Mesodermal cell (in vitro differentiated cells): ENCODE measurements at regions not wholly inside any gene's neighbourhood (a gene's known extent, or its start where the extent isn't known, plus 50 kb on each side); places are given as distances from the start of the nearest gene placed in this dataset.
"Not testable (repeated sequence)": the region's sequence is repeated elsewhere in the genome, so short reads cannot be mapped to it uniquely, and the experiment has no call there.

Source experiments
- H3K27ac ChIP-seq: 2 replicates; pipeline ENCODE4 v1.7.0; 2013; ENCODE audit warnings: mild to moderate bottlenecking, low read depth, low read length, moderate library complexity; ENCODE audit not compliant: severe bottlenecking
- H3K36me3 ChIP-seq: 2 replicates; pipeline ENCODE4 v1.7.1; 2013; ENCODE audit warnings: mild to moderate bottlenecking, low read length, moderate library complexity; ENCODE audit not compliant: control insufficient read depth, insufficient read depth
- H3K4me1 ChIP-seq: one replicate; pipeline ENCODE4 v1.7.1; 2013; ENCODE audit warnings: mild to moderate bottlenecking, low read length; ENCODE audit not compliant: insufficient read depth, control insufficient read depth, poor library complexity, severe bottlenecking
- H3K4me3 ChIP-seq: 2 replicates; pipeline ENCODE4 v1.7.0; 2013; ENCODE audit warnings: low read length, control low read depth, mild to moderate bottlenecking; ENCODE audit not compliant: insufficient read depth, poor library complexity, severe bottlenecking; ENCODE audit errors: extremely low read depth
- H3K9me3 ChIP-seq: 2 replicates; pipeline ENCODE4 v1.7.1; 2013; ENCODE audit warnings: mild to moderate bottlenecking, low read length, moderate library complexity; ENCODE audit not compliant: control insufficient read depth
- WGBS, 2 experiments: methylation state at CpG; one replicate each; pipeline ENCODE4 v1.1.5; 2013; ENCODE audit warnings: missing lambda C conversion rate in 2 of 2; ENCODE audit not compliant: insufficient coverage in 2 of 2; 5-methylcytosine and 5-hydroxymethylcytosine counted together

DNA sequence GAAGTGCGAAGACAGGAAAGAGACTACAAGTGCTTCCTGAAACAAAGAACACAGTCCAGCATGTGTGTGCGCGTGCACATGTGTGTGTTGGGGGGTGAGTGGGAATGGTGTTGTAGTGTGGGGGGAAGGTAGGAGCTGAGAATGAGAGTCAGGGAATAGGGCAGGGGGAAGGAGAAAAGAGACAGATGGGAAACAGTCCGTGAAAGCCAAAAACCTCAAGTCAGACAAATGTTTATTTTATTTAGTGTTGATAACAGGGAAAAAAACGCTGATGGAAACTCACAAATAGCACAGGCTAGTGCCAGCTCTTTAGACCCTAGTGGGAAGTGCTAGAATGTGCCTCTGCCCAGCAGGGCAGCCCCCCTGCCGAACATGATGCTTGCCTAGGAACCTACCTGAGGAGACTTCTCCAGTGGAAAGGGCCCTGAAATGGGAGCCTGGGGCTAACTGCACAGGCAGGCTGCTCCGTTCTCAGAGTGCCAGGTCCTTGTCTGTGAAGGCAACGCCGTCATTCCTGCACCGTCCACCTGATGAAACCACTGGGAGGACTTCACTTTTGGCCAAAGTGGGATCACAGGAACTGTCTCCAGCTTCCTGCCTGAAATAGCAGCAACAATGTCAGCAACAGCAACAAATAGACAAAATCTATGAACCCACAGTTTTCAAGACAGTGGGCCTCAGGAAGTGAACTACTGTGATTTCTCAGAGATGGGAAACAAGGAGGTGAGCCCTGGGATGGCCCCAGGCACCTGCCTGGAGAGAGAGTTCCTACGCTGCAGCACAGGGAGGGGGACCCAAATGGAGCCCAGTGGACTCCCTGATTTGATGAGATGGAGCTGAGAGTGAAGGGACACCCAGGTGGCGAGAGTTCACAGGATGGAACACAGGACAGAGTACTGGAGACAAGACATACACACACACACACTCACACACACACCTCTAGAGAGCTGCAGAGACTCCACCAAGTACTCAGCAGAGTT lies 379.7 kb downstream of the RPS24 start:
- 88 to 93% methylated on average over 11 of the region's 12 CpGs for WGBS, 2 experiments
- no peak overlapping the region for H3K27ac ChIP-seq
- H3K9me3 ChIP-seq = no peaks in the 10 kb centered on the region
- H3K4me3 ChIP-seq = no peak overlapping the region
- no peaks in the 10 kb centered on the region for H3K36me3 ChIP-seq
- H3K4me1 ChIP-seq = peaks cover 8% of the 10 kb centered on the region

DNA sequence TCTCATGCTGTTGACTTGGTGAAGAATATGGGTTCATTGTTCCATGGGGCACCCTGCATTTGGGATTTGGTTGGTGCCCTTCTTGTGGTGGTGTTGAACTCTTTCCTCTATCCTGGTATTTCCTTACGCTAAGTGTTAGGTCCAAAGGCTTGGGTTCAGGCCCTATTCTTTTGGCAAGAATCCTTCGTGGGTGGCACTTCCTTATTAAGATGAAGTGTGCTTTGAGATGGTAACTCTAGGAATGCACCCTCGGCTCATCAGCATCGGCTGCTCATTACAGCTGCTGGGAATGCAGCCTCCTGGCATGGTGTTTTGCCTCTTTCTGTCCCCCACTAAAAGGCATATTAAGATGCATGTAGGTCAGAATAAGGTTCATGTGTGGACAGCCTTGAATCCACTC lies 380.7 kb downstream of the RPS24 start:
- 61 to 71% methylated on average over 2 to 4 of the region's 4 CpGs for WGBS, 2 experiments
- H3K9me3 ChIP-seq = no peaks in the 10 kb centered on the region

GRCh38 chr10:78415111-78415510 lies 381.4 kb downstream of the RPS24 start:
- Histone ChIP-seq H3K4me1 (peaks cover 8% of the 10 kb centered on the region), H3K4me3 (no peak overlapping the region), H3K9me3 (no peaks in the 10 kb centered on the region), H3K27ac (no peak overlapping the region), H3K36me3 (no peaks in the 10 kb centered on the region)
- WGBS, 2 experiments = 100% methylated on average over 1 of the region's 1 CpG; no CpG with 5 or more reads in 1 of the 2 experiments

More for the DNA sequence above, 380.7 kb downstream of the RPS24 start:
- no peaks in the 10 kb centered on the region for H3K36me3 ChIP-seq
- H3K4me3 ChIP-seq = no peak overlapping the region
- H3K27ac ChIP-seq = no peak overlapping the region
- H3K4me1 ChIP-seq = peaks cover 8% of the 10 kb centered on the region

- no peak overlapping the region for H3K4me3 ChIP-seq
- H3K4me1 ChIP-seq = peaks cover 11% of the 10 kb centered on the region
- 95 to 100% methylated on average over 2 of the region's 3 CpGs for WGBS, 2 experiments
- H3K27ac ChIP-seq = no peak overlapping the region
- no peaks in the 10 kb centered on the region for H3K36me3 ChIP-seq
- H3K9me3 ChIP-seq = no peaks in the 10 kb centered on the region
Measured at GRCh38 chr10:78416031-78417011, 382.7 kb downstream of the RPS24 start.

GRCh38 chr10:78417425-78418370 lies 384.0 kb downstream of the RPS24 start:
- Histone ChIP-seq H3K4me1 (peaks cover 14% of the 10 kb centered on the region), H3K9me3 (no peaks in the 10 kb centered on the region), H3K4me3 (no peak overlapping the region), H3K36me3 (no peaks in the 10 kb centered on the region), H3K27ac (no peak overlapping the region)
- WGBS, 2 experiments = 85 to 93% methylated on average over 13 to 15 of the region's 16 CpGs

DNA sequence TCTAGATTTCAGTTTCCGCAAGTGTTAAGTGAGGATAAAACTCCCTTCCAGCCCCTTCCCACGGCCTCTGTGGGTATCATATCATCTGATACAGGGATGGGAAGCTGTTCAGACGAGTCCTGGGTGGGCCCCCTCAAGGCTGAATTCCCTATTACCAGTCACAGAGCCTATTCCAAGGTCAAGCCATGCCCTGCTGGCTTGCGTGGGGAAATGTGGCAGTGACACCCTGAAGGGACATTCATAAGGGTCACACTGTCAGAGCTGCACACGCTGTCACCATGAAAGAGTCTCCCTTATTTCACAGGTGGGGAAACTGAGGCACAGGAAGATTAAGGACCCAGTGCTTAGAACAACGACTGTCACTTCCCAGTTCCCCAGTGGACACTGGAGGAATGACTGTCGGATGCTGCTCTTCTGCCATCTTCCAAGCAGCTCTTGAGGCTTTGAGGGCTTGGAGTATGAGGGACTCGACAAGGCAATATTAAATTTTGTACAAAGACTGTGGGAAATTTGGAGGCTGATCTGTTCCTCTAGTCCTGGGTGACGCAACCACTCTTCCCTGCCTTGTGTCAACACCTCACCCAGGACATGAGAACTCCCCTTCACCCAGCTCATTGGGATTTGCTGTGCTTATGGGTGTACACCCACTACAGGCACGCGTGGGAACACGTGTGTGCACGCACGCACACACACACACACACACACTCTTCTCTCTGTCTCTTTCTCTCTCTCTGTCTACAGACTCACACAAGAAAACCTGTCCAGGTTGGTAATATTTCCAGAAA lies 386.0 kb downstream of the RPS24 start:
- 91 to 96% methylated on average over 5 to 12 of the region's 14 CpGs for WGBS, 2 experiments
- Histone ChIP-seq H3K4me3 (no peak overlapping the region), H3K36me3 (no peaks in the 10 kb centered on the region), H3K9me3 (peaks cover 5% of the 10 kb centered on the region), H3K4me1 (peaks cover 10% of the 10 kb centered on the region), H3K27ac (no peak overlapping the region)

DNA sequence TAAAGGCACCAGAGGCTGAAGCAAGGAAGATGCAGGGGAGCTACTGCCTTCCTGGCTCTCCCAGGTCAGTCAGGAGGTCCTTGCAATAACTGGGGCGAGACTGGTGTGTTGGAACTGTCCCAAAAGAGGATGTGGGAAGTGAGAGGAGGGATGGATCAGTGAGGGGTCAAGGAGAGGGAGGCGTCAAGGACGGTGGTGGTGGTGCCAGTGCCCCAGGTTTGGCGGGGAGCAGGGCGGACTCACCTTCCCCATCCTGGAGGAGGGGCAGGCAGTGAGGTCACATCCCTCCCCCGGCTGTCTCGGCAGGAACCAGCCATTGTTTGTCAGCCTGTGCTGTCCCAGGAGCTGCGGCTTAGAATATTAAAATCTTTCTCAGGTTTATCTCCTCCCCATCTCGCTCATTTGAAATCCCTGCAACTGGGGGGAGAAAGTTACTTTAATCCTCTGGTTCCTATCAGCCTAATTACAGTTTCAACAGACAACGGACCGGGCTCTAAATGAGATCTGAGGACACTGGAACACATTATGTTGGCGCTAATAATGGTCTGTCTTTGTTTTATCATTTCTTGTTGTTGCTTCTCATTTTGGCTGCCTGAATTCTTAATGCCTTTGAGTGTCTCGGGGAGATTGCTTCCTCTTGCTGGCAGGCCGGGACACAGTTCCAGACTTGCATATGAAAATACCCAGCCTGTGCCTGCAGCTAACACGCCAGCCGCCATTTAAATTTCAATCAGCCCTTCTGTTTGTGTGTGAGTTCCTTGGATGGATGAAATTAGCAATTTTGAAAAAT lies 387.5 kb downstream of the RPS24 start:
- 56 to 57% methylated on average over 9 to 12 of the region's 16 CpGs for WGBS, 2 experiments
- Histone ChIP-seq H3K36me3 (no peaks in the 10 kb centered on the region), H3K4me3 (no peak overlapping the region), H3K27ac (no peak overlapping the region), H3K9me3 (peaks cover 6% of the 10 kb centered on the region), H3K4me1 (peaks cover 9% of the 10 kb centered on the region)

DNA sequence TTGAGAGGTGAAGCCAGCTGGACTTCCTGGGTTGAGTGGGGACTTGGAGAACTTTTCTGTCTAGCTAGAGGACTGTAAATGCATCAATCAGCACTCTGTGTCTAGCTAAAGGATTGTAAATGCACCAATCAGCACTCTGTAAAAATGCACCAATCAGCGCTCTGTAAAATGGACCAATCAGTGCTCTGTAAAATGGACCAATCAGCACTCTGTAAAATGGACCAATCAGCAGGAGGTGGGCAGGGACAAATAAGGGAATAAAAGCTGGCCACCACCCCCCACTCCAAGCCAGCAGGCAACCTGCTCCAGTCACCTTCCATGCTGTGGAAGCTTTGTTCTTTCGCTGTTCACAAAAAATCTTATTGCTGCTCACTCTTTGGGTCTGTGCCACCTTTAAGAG lies 390.4 kb downstream of the RPS24 start:
- 100% methylated on average over 2 of the region's 2 CpGs for WGBS, 2 experiments
- H3K27ac ChIP-seq, H3K36me3 ChIP-seq, H3K9me3 ChIP-seq, H3K4me3 ChIP-seq, H3K4me1 ChIP-seq: not testable (repeated sequence)

DNA sequence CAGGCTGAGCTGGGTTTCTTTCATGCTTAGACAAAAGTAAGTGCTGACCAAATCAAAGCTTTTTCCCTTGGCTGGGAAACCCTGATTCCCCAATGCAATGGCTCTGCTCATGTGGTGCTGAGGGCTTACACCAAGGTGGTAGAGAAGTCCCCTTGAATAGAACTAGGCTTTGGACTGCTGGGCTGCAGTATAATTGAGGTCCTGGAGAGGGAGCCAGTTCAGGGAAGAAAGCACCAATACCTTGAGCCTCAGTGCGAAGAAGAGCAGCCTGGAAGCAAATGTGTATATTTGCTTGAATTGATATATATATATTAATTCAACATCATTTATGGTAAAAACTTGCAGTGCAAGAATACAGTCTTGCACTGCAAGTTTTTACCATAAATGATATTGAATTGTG lies 391.1 kb downstream of the RPS24 start:
- peaks cover 6% of the 10 kb centered on the region for H3K9me3 ChIP-seq
- no CpG with 5 or more reads among the region's 1 CpG for WGBS, 2 experiments

More for the DNA sequence above, 391.1 kb downstream of the RPS24 start:
- H3K4me1 ChIP-seq = peaks cover 6% of the 10 kb centered on the region
- H3K36me3 ChIP-seq = no peaks in the 10 kb centered on the region
- no peak overlapping the region for H3K27ac ChIP-seq
- no peak overlapping the region for H3K4me3 ChIP-seq
